Fibroblast of villous mesenchyme (primary cell): ENCODE measurements at regions not wholly inside any gene's neighbourhood (a gene's known extent, or its start where the extent isn't known, plus 50 kb on each side); places are given as distances from the start of the nearest gene placed in this dataset.
"Not testable (repeated sequence)": the region's sequence is repeated elsewhere in the genome, so short reads cannot be mapped to it uniquely, and the experiment has no call there.

Experiments used
- DNase-seq: peaks from one replicate; pipeline ENCODE4 v3.0.0-alpha.2; 2010; ENCODE audit warnings: low read depth
- H3K4me3 ChIP-seq: 2 replicates; pipeline ENCODE4 v1.5.1; 2011; ENCODE audit warnings: low read depth, mild to moderate bottlenecking, low read length
- CTCF ChIP-seq: IDR thresholded peaks from 2 replicates; pipeline ENCODE4 v1.5.1; 2012; ENCODE audit warnings: low read depth, mild to moderate bottlenecking, low read length; ENCODE audit not compliant: insufficient read depth

GRCh38 chr5:165028356-165028755 lies 1522.9 kb downstream of the MAT2B start:
- no peak for TF ChIP-seq CTCF
- no peak overlapping the region for H3K4me3 ChIP-seq
- no peak for DNase-seq

DNA sequence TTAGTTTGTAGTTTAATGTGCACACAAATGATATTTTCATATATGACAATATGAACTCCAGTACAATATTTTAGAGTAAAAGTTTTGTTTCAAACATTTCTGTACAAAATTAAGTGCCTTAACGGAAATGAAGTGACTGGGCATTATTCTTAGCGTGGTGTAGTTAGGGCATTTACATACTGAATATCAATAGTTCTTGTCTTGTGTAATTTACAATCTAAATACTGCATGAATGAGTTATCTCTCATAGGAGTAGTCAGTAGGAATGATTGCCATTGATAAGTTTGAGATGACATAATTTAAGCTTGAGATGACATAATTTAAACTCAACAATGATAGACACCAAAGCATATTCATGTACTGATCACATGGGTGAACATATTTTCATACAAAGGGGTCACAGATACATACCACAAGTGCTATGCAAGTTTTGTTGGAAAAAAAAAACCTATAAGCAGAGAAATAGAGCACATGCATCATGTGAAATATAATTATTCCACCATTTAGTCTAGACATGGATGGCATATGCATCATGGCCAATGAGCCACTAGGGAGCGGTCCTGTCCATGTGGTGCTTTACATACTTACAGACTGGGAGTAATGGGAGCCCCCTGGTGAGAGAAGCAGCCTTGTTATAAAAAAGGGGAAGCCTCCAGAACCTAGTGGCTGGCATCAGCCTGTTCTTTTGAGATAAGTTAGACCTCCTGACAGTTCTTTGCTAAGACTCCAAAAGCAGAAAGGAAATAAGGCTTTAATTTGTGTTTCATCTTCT lies 1523.9 kb downstream of the MAT2B start:
- DNase-seq = peak; percentile 8
- TF ChIP-seq CTCF = peak; percentile 30
- no peak overlapping the region for H3K4me3 ChIP-seq

GRCh38 chr5:165030971-165031370 lies 1525.6 kb downstream of the MAT2B start:
- H3K4me3 ChIP-seq = no peak overlapping the region
- DNase-seq = no peak
- no peak for TF ChIP-seq CTCF

GRCh38 chr5:165031371-165031770 lies 1526.0 kb downstream of the MAT2B start:
- no peak overlapping the region for H3K4me3 ChIP-seq
- no peak for DNase-seq
- TF ChIP-seq CTCF = no peak

- DNase-seq = no peak
- H3K4me3 ChIP-seq = no peak overlapping the region
- no peak for TF ChIP-seq CTCF
These were observed 1530.1 kb downstream of the MAT2B start for GRCh38 chr5:165035520-165035919.

DNA sequence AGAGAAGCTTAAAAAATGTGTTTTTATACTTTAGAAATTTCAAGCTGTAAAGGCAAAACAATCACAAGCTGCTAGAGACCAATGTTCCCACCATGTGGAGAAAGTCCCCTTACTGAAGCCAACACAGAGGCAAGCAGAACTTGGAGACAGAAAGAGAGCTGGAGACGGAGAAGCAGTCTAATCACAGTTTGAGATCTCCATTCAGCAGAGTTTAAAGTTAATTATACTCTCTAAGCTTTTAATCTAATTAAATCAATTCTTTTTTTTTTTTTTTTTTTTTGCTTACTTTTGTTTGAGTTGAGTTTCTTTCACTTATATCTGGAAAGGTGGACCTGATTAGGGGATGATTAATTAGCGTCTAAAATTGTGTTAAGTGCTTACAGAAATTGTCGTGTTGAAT lies 1534.3 kb downstream of the MAT2B start:
- no peak overlapping the region for H3K4me3 ChIP-seq
- DNase-seq = no peak
- no peak for TF ChIP-seq CTCF

GRCh38 chr5:165045941-165046340 lies 1540.5 kb downstream of the MAT2B start:
- H3K4me3 ChIP-seq, DNase-seq: not testable (repeated sequence)
